Heart left ventricle (tissue), 13 donors: ENCODE measurements at regions not wholly inside any gene's neighbourhood (a gene's known extent, or its start where the extent isn't known, plus 50 kb on each side); places are given as distances from the start of the nearest gene placed in this dataset.

Source experiments
- CTCF ChIP-seq, 12 donors: fragments of 200-600 bp; sonication (generic) in 4 of 12; IDR thresholded peaks; one replicate each; pipeline versions ENCODE4 v1.5.0 to v1.8.0; 2018 to 2022; ENCODE audit warnings: antibody characterized with exemption in 12 of 12, mild to moderate bottlenecking in 5 of 12
- POLR2A ChIP-seq, 2 donors: fragments of 450-650 bp; IDR thresholded peaks; one replicate each; pipeline ENCODE4 v1.6.1; 2017; ENCODE audit warnings: antibody characterized with exemption in 2 of 2, mild to moderate bottlenecking in 2 of 2, moderate library complexity in 2 of 2
- donor health status: ischemic (EF 13 %, LVEDD 7.1; RV severe dilation, severe dysfunction).
- donor health status: DM: no; HTN: yes; CAD: no.
- donor health status: DM: no; HTN: no; CAD: no.
- donor health status: ischemic (EF 25% LVEDD 6.9; RV normal size, moderate dysfunction).
- donor health status: ischemic (EF 25% LVEDD 5.7; RV mildly dilated, moderate dysfunction).
- donor health status: ischemic (EF 35%, LVEDD 5.7; RV mildly dilated, moderate dysfunction).
- donor health status: nonischemic (EF 11% LVEDD 7.7; RV severe dilation, severe dysfunction).
- donor health status: DM: yes; HTN: yes; CAD: no.
- donor health status: PGD.
- donor health status: ischemic (EF 29% LVEDD 5.4; RV normal size, mild dysfunction).
- donor health status: nonischemic (EF 23%, LVEDD 6.1; RV moderate dilation, normal function).

- TF ChIP-seq CTCF (IDR thresholded peaks at IDR 0.05) (no peak), POLR2A (IDR thresholded peaks at IDR 0.05) (no peak)
Measured at GRCh38 chr5:112083623-112084022, 326.6 kb upstream of the NREP start.
